GM15510 (cell line): ENCODE measurements at regions not wholly inside any gene's neighbourhood (a gene's known extent, or its start where the extent isn't known, plus 50 kb on each side); places are given as distances from the start of the nearest gene placed in this dataset.

ENCODE experiments used
- POLR2A ChIP-seq: IDR thresholded peaks from 3 replicates; pipeline ENCODE4 v1.6.1; 2011; ENCODE audit warnings: borderline replicate concordance; ENCODE audit not compliant: insufficient read length; ENCODE audit errors: extremely low read depth

- TF ChIP-seq POLR2A = no peak
These were observed 126.1 kb upstream of the HAND1 start for GRCh38 chr5:154603953-154604679.

- no peak for TF ChIP-seq POLR2A
These were observed 125.5 kb upstream of the HAND1 start for GRCh38 chr5:154603485-154603884.

- no peak for TF ChIP-seq POLR2A
These were observed 125.0 kb upstream of the HAND1 start for GRCh38 chr5:154603011-154603410.

GRCh38 chr5:154601014-154601413 lies 123.0 kb upstream of the HAND1 start:
- TF ChIP-seq POLR2A = no peak

- TF ChIP-seq POLR2A = no peak
These were observed 120.0 kb upstream of the HAND1 start for GRCh38 chr5:154598021-154598420.

GRCh38 chr5:154595662-154596061 lies 117.6 kb upstream of the HAND1 start:
- no peak for TF ChIP-seq POLR2A

GRCh38 chr5:154593796-154594195 lies 115.8 kb upstream of the HAND1 start:
- TF ChIP-seq POLR2A = no peak

- no peak for TF ChIP-seq POLR2A
These were observed 115.0 kb upstream of the HAND1 start for GRCh38 chr5:154593071-154593470.

GRCh38 chr5:154590093-154590724 lies 112.2 kb upstream of the HAND1 start:
- no peak for TF ChIP-seq POLR2A

- TF ChIP-seq POLR2A = no peak
These were observed 111.5 kb upstream of the HAND1 start for GRCh38 chr5:154589511-154589910.

- TF ChIP-seq POLR2A = no peak
These were observed 110.2 kb upstream of the HAND1 start for GRCh38 chr5:154588091-154588774.

GRCh38 chr5:154587123-154588026 lies 109.3 kb upstream of the HAND1 start:
- no peak for TF ChIP-seq POLR2A

GRCh38 chr5:154583671-154584177 lies 105.7 kb upstream of the HAND1 start:
- TF ChIP-seq POLR2A = no peak

- TF ChIP-seq POLR2A = no peak
These were observed 102.4 kb upstream of the HAND1 start for GRCh38 chr5:154580422-154580821.
